A673 (cell line): ENCODE measurements at regions not wholly inside any gene's neighbourhood (a gene's known extent, or its start where the extent isn't known, plus 50 kb on each side); places are given as distances from the start of the nearest gene placed in this dataset.

Experiments used
- EZH2 ChIP-seq: fragments of 200-600 bp; sonication (generic); IDR thresholded peaks from 2 replicates; pipeline ENCODE4 v1.6.1; 2017; ENCODE audit warnings: borderline replicate concordance, low read depth, mild to moderate bottlenecking, mixed read lengths, antibody characterized with exemption, low read length; ENCODE audit not compliant: poor library complexity, severe bottlenecking
- TF ChIP-seq, protein P1 (sequence below): fragments of 300-800, 200-600 bp; sonication (generic); conservative IDR thresholded peaks from 2 replicates; pipeline ENCODE4 v1.5.1; 2017; ENCODE audit warnings: low read depth, mild to moderate bottlenecking, antibody characterized with exemption, low read length, moderate library complexity, mixed read lengths

GRCh38 chr3:82342521-82342920, 581.1 kb upstream of the GBE1 start:
- TF ChIP-seq, protein P1, sequence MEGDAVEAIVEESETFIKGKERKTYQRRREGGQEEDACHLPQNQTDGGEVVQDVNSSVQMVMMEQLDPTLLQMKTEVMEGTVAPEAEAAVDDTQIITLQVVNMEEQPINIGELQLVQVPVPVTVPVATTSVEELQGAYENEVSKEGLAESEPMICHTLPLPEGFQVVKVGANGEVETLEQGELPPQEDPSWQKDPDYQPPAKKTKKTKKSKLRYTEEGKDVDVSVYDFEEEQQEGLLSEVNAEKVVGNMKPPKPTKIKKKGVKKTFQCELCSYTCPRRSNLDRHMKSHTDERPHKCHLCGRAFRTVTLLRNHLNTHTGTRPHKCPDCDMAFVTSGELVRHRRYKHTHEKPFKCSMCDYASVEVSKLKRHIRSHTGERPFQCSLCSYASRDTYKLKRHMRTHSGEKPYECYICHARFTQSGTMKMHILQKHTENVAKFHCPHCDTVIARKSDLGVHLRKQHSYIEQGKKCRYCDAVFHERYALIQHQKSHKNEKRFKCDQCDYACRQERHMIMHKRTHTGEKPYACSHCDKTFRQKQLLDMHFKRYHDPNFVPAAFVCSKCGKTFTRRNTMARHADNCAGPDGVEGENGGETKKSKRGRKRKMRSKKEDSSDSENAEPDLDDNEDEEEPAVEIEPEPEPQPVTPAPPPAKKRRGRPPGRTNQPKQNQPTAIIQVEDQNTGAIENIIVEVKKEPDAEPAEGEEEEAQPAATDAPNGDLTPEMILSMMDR: no peak
- TF ChIP-seq EZH2: no peak
